Keratinocyte (primary cell): ENCODE measurements at regions not wholly inside any gene's neighbourhood (a gene's known extent, or its start where the extent isn't known, plus 50 kb on each side); places are given as distances from the start of the nearest gene placed in this dataset.

Source experiments
- CTCF ChIP-seq, 3 experiments: IDR thresholded peaks in 1 of 3; conservative IDR thresholded peaks in 1 of 3; optimal IDR thresholded peaks in 1 of 3; 2 replicates in 2 of 3; 3 replicates in 1 of 3; pipeline versions ENCODE3 to v1.5.1; 2011; ENCODE audit warnings: low read length in 3 of 3, mild to moderate bottlenecking in 3 of 3, moderate library complexity in 2 of 3, control low read depth in 1 of 3, inconsistent platforms in 1 of 3; ENCODE audit not compliant: insufficient read depth in 2 of 3; ENCODE audit errors: extremely low read depth in 1 of 3
- EZH2 ChIP-seq: IDR thresholded peaks from one replicate; pipeline ENCODE4 v1.6.1; 2012; ENCODE audit warnings: inconsistent platforms, mild to moderate bottlenecking, low read length, moderate library complexity

DNA sequence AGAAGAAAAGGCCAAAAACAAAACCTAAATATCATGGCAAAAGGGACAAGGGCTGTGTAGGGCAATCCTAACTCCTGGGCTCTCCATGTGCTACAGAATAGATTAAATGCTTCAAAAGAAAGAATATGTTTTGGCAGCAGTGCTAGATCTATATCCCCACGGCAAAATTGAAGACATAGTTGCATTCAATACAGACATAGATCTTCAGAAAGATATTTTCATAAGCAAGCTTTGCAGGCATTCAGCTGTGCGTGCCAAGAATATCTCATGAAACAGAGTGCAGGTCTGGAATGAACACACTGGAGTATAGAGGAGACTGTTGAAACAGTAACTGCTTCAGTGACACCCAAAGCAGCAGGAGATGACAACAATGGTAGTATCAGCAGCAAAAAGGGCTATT, 1476.9 kb downstream of the ARAP2 start:
- no peak for TF ChIP-seq CTCF (optimal IDR thresholded peaks at IDR 0.05 in 1 of 3, IDR thresholded peaks at IDR 0.05 in 1 of 3, conservative IDR thresholded peaks at IDR 0.05 in 1 of 3; ENCODE audit: extremely low read depth in 1 of 3, insufficient read depth in 2 of 3, low read length in 3 of 3)
- TF ChIP-seq EZH2 = no peak
